HEK293 (cell line): ENCODE measurements at regions not wholly inside any gene's neighbourhood (a gene's known extent, or its start where the extent isn't known, plus 50 kb on each side); places are given as distances from the start of the nearest gene placed in this dataset.

Source experiments
- CTCF ChIA-PET: fragments of 350-600 bp; formaldehyde crosslinking; extraction: SDS; loops from one replicate; lab custom pipeline; 2021; ENCODE audit warnings: antibody characterized with exemption; lab: Yijun Ruan, JAX
- POLR2A ChIA-PET: fragments of 300-600 bp; formaldehyde crosslinking; extraction: SDS; loops from one replicate; lab custom pipeline; 2020; ENCODE audit warnings: antibody characterized with exemption, inconsistent platforms; lab: Yijun Ruan, JAX
- H3K27ac ChIP-seq: fragments of 200-500 bp; sonication (Bioruptor generic); 2 replicates; pipeline ENCODE4 v1.5.1; 2014; ENCODE audit warnings: low read depth, low read length, control low read depth, inconsistent platforms; ENCODE audit errors: extremely low read depth
- H3K36me3 ChIP-seq, 2 experiments: fragments of 200-500 bp in 1 of 2; sonication (Bioruptor generic) in 1 of 2; 1 replicate in 1 of 2; 2 replicates in 1 of 2; pipeline ENCODE4 v1.5.1; 2014 to 2017; ENCODE audit warnings: inconsistent platforms in 2 of 2, low read length in 2 of 2; ENCODE audit not compliant: control insufficient read depth in 2 of 2, insufficient read depth in 1 of 2
- H3K4me1 ChIP-seq: fragments of 200-500 bp; sonication (Bioruptor generic); 2 replicates; pipeline ENCODE4 v1.5.1; 2014; ENCODE audit warnings: mild to moderate bottlenecking, low read length, inconsistent platforms; ENCODE audit not compliant: control insufficient read depth, insufficient read depth
- H3K4me3 ChIP-seq: 2 replicates; pipeline ENCODE4 v1.5.1; 2011; ENCODE audit warnings: low read depth, mild to moderate bottlenecking, control low read depth, low read length, moderate library complexity
- H3K9me3 ChIP-seq: fragments of 200-500 bp; sonication (Bioruptor generic); 2 replicates; pipeline ENCODE4 v1.5.1; 2014; ENCODE audit warnings: low read depth, low read length, inconsistent platforms; ENCODE audit not compliant: control insufficient read depth, insufficient read depth
- CTCF ChIP-seq: fragments of 450-650 bp; formaldehyde crosslinking; IDR thresholded peaks from 2 replicates; pipeline ENCODE4 v1.5.1; 2016; ENCODE audit warnings: missing biosample characterization, missing genetic modification characterization
- GFI1B ChIP-seq: fragments of 450-650 bp; formaldehyde crosslinking; IDR thresholded peaks from 2 replicates; pipeline ENCODE4 v1.5.1; 2016; ENCODE audit warnings: missing biosample characterization, missing genetic modification characterization
- PRDM2 ChIP-seq: fragments of 450-650 bp; formaldehyde crosslinking; IDR thresholded peaks from 2 replicates; pipeline ENCODE4 v1.5.1; 2016; ENCODE audit warnings: missing biosample characterization, missing genetic modification characterization, borderline replicate concordance
- TCF7L2 ChIP-seq: IDR thresholded peaks from 2 replicates; pipeline ENCODE4 v1.6.1; 2011; ENCODE audit warnings: low read depth, mild to moderate bottlenecking, inconsistent platforms, low read length, moderate library complexity, borderline replicate concordance
- ZBTB49 ChIP-seq: fragments of 450-650 bp; formaldehyde crosslinking; IDR thresholded peaks from 2 replicates; pipeline ENCODE4 v1.5.1; 2016; ENCODE audit warnings: missing biosample characterization, missing genetic modification characterization, low read depth
- ZNF280C ChIP-seq: fragments of 450-650 bp; formaldehyde crosslinking; IDR thresholded peaks from 2 replicates; pipeline ENCODE4 v1.5.1; 2016; ENCODE audit warnings: missing biosample characterization, missing genetic modification characterization
- ZNF394 ChIP-seq: fragments of 450-650 bp; formaldehyde crosslinking; IDR thresholded peaks from 2 replicates; pipeline ENCODE4 v1.5.1; 2016; ENCODE audit warnings: missing biosample characterization, missing genetic modification characterization, mild to moderate bottlenecking, moderate library complexity, borderline replicate concordance
- ZNF558 ChIP-seq: fragments of 450-650 bp; formaldehyde crosslinking; IDR thresholded peaks from 2 replicates; pipeline ENCODE4 v1.5.1; 2016; ENCODE audit warnings: missing biosample characterization, missing genetic modification characterization
- ZNF585B ChIP-seq: fragments of 450-650 bp; formaldehyde crosslinking; IDR thresholded peaks from 2 replicates; pipeline ENCODE4 v1.5.1; 2016; ENCODE audit warnings: missing biosample characterization, missing genetic modification characterization
- ZNF654 ChIP-seq: fragments of 450-650 bp; formaldehyde crosslinking; IDR thresholded peaks from 2 replicates; pipeline ENCODE4 v1.5.1; 2016; ENCODE audit warnings: low read depth, missing biosample characterization, missing genetic modification characterization
- ZNF677 ChIP-seq: fragments of 450-650 bp; IDR thresholded peaks from 2 replicates; pipeline ENCODE4 v1.5.0; 2018; ENCODE audit warnings: missing biosample characterization, mild to moderate bottlenecking, missing genetic modification characterization, moderate library complexity
- ZNF768 ChIP-seq: fragments of 450-650 bp; formaldehyde crosslinking; IDR thresholded peaks from 2 replicates; pipeline ENCODE4 v1.5.1; 2018; ENCODE audit warnings: missing biosample characterization, mild to moderate bottlenecking, missing genetic modification characterization

- TF ChIP-seq ZNF768 (peak; percentile 64; the same call in 1 of the 2 replicates), PRDM2 (no peak)
- Histone ChIP-seq H3K4me3 (no peak overlapping the region), H3K9me3 (no peaks in the 10 kb centered on the region), H3K4me1 (no peaks in the 10 kb centered on the region), H3K27ac (no peak overlapping the region), H3K36me3 (no peaks in the 10 kb centered on the region)
- CTCF ChIA-PET = no interaction called here
- POLR2A ChIA-PET = interaction anchor here (0.6 kb wide), 1 partner anchor 212 kb away, joined by 6 read pairs; no protein-coding TSS in a partner anchor
Measured at GRCh38 chr2:173751245-173751975, 213.8 kb downstream of the SP3 start.

- Histone ChIP-seq H3K4me3 (no peak overlapping the region), H3K36me3 (no peaks in the 10 kb centered on the region), H3K9me3 (no peaks in the 10 kb centered on the region), H3K4me1 (no peaks in the 10 kb centered on the region)
- CTCF ChIA-PET = no interaction called here
- POLR2A ChIA-PET = interaction anchor here (0.7 kb wide), 1 partner anchor 507 kb away, joined by 3 read pairs; no protein-coding TSS in a partner anchor
- TF ChIP-seq ZBTB49 (tag by site-specific recombination) (no peak), GFI1B (tag by site-specific recombination) (no peak), TCF7L2 (no peak), CTCF (tag by site-specific recombination) (0 out of 2 replicates have a peak, but pooled peaks have one; percentile 30), ZNF654 (tag by site-specific recombination) (0 out of 2 replicates have a peak, but pooled peaks have one; percentile 10), ZNF394 (tag by site-specific recombination) (no peak)
- TF ChIP-seq, all 188 proteins: peak for 2
- no peak overlapping the region for H3K27ac ChIP-seq
Measured at GRCh38 chr2:173752152-173752551, 213.0 kb downstream of the SP3 start.

GRCh38 chr2:173753441-173753840, 211.7 kb downstream of the SP3 start:
- Histone ChIP-seq H3K27ac (no peak overlapping the region), H3K4me1 (no peaks in the 10 kb centered on the region), H3K36me3 (no peaks in the 10 kb centered on the region), H3K9me3 (no peaks in the 10 kb centered on the region), H3K4me3 (no peak overlapping the region)
- ChIA-PET CTCF (interaction anchor here (1.1 to 1.2 kb wide), 2 partner anchors 351 to 588 kb away, joined by 3 to 5 read pairs; no protein-coding TSS in a partner anchor), POLR2A (no interaction called here)
- TF ChIP-seq ZNF677 (tag by site-specific recombination) = no peak
- peak; percentile 14; the same call in 1 of the 2 replicates for TF ChIP-seq ZNF585B (tag by site-specific recombination)
- no peak for TF ChIP-seq ZNF280C (tag by site-specific recombination)
- TF ChIP-seq ZNF558 (tag by site-specific recombination) = no peak
- TF ChIP-seq, all 188 proteins: peak for 1
